ENCODE measurements at regions not wholly inside any gene's neighbourhood (a gene's known extent, or its start where the extent isn't known, plus 50 kb on each side); places are given as distances from the start of the nearest gene placed in this dataset.
"Not testable (repeated sequence)": the region's sequence is repeated elsewhere in the genome, so short reads cannot be mapped to it uniquely, and the experiment has no call there.

GRCh38 chr15:69926006-69926405 lies 171.7 kb downstream of the TLE3 start:
- H3K4me1 ChIP-seq (ENCODE audit: insufficient read depth, low read length, poor library complexity, severe bottlenecking), result no peaks in the 10 kb centered on the region
- no peaks in the 10 kb centered on the region; the same call in 1 of the 2 replicates for H3K9me3 ChIP-seq (ENCODE audit: insufficient read depth, low read depth, low read length)
- H3K9me2 ChIP-seq (replicated peaks; ENCODE audit: low read depth, low read length), result no peaks in the 10 kb centered on the region
- no peak overlapping the region for H2AFZ ChIP-seq (ENCODE audit: low read length)
- no peak for TF ChIP-seq EZH2phosphoT487 (IDR thresholded peaks at IDR 0.05; ENCODE audit: borderline replicate concordance)
- TF ChIP-seq, protein P1, sequence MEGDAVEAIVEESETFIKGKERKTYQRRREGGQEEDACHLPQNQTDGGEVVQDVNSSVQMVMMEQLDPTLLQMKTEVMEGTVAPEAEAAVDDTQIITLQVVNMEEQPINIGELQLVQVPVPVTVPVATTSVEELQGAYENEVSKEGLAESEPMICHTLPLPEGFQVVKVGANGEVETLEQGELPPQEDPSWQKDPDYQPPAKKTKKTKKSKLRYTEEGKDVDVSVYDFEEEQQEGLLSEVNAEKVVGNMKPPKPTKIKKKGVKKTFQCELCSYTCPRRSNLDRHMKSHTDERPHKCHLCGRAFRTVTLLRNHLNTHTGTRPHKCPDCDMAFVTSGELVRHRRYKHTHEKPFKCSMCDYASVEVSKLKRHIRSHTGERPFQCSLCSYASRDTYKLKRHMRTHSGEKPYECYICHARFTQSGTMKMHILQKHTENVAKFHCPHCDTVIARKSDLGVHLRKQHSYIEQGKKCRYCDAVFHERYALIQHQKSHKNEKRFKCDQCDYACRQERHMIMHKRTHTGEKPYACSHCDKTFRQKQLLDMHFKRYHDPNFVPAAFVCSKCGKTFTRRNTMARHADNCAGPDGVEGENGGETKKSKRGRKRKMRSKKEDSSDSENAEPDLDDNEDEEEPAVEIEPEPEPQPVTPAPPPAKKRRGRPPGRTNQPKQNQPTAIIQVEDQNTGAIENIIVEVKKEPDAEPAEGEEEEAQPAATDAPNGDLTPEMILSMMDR (conservative IDR thresholded peaks at IDR 0.05; ENCODE audit: low read length), result no peak
- H3K27me3 ChIP-seq (ENCODE audit: insufficient read depth, low read length, poor library complexity, severe bottlenecking), result no peaks in the 10 kb centered on the region
- no peak overlapping the region for H3K4me2 ChIP-seq (ENCODE audit: low read depth, low read length, poor library complexity, severe bottlenecking)
- H3K36me3 ChIP-seq (ENCODE audit: insufficient read depth, low read length), result no peaks in the 10 kb centered on the region
- no peak overlapping the region for H3K9ac ChIP-seq (ENCODE audit: low read depth, low read length, poor library complexity, severe bottlenecking)
- no peak overlapping the region for H3K4me3 ChIP-seq (ENCODE audit: low read length, poor library complexity, severe bottlenecking)
- H4K20me1 ChIP-seq (ENCODE audit: insufficient read depth, low read length, poor library complexity, severe bottlenecking), result no peaks in the 10 kb centered on the region
- H3F3A ChIP-seq (ENCODE audit: low read depth), result no peaks in the 10 kb centered on the region
- H3K79me2 ChIP-seq (ENCODE audit: insufficient read depth, low read length), result no peaks in the 10 kb centered on the region

DNA sequence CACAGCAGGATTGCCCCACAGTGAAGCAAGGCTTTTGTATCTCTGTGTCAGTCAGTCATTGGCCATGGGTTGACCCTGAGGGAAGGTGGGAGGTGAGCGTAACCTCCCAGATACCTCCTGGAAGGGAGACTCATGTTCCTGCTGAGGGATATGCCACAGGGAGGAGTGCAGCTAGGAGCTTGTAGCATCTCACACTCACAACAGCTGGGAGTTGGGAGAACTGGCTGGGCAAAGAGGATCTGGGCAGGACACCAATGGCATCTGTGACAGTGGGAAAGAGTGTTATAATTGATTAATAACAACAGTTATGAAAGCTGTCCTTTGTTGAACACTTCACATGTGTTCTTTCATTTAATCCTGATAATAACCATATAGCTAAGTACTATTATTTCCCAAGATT lies 171.0 kb downstream of the TLE3 start:
- Histone ChIP-seq H3K9ac (ENCODE audit: low read depth, low read length, poor library complexity, severe bottlenecking) (no peak overlapping the region), H3F3A (ENCODE audit: low read depth) (no peaks in the 10 kb centered on the region), H3K9me2 (replicated peaks; ENCODE audit: low read depth, low read length) (no peaks in the 10 kb centered on the region), H3K4me3 (ENCODE audit: low read length, poor library complexity, severe bottlenecking) (no peak overlapping the region), H4K20me1 (ENCODE audit: insufficient read depth, low read length, poor library complexity, severe bottlenecking) (no peaks in the 10 kb centered on the region), H3K4me2 (ENCODE audit: low read depth, low read length, poor library complexity, severe bottlenecking) (no peak overlapping the region), H2AFZ (ENCODE audit: low read length) (no peak overlapping the region), H3K4me1 (ENCODE audit: insufficient read depth, low read length, poor library complexity, severe bottlenecking) (no peaks in the 10 kb centered on the region), H3K36me3 (ENCODE audit: insufficient read depth, low read length) (no peaks in the 10 kb centered on the region), H3K79me2 (ENCODE audit: insufficient read depth, low read length) (no peaks in the 10 kb centered on the region), H3K9me3 (ENCODE audit: insufficient read depth, low read depth, low read length) (no peaks in the 10 kb centered on the region; the same call in 1 of the 2 replicates), H3K27me3 (ENCODE audit: insufficient read depth, low read length, poor library complexity, severe bottlenecking) (no peaks in the 10 kb centered on the region)
- TF ChIP-seq, protein P1 (conservative IDR thresholded peaks at IDR 0.05; ENCODE audit: low read length), result no peak
- no peak for TF ChIP-seq EZH2phosphoT487 (IDR thresholded peaks at IDR 0.05; ENCODE audit: borderline replicate concordance)

GRCh38 chr15:69928890-69929289 lies 168.8 kb downstream of the TLE3 start:
- H3K4me3 ChIP-seq (ENCODE audit: low read length, poor library complexity, severe bottlenecking); H3K79me2 ChIP-seq (ENCODE audit: insufficient read depth, low read length); H3K4me2 ChIP-seq (ENCODE audit: low read depth, low read length, poor library complexity, severe bottlenecking); H3K4me1 ChIP-seq (ENCODE audit: insufficient read depth, low read length, poor library complexity, severe bottlenecking); H3K27me3 ChIP-seq (ENCODE audit: insufficient read depth, low read length, poor library complexity, severe bottlenecking); H3K36me3 ChIP-seq (ENCODE audit: insufficient read depth, low read length); H3K9me3 ChIP-seq (ENCODE audit: insufficient read depth, low read depth, low read length); H3F3A ChIP-seq (ENCODE audit: low read depth); H2AFZ ChIP-seq (ENCODE audit: low read length); H3K9me2 ChIP-seq (replicated peaks; ENCODE audit: low read depth, low read length); H4K20me1 ChIP-seq (ENCODE audit: insufficient read depth, low read length, poor library complexity, severe bottlenecking); H3K9ac ChIP-seq (ENCODE audit: low read depth, low read length, poor library complexity, severe bottlenecking): not testable (repeated sequence)

GRCh38 chr15:69929905-69930630 lies 167.6 kb downstream of the TLE3 start:
- no peak for TF ChIP-seq EZH2phosphoT487 (IDR thresholded peaks at IDR 0.05; ENCODE audit: borderline replicate concordance)
- TF ChIP-seq, protein P1 (conservative IDR thresholded peaks at IDR 0.05; ENCODE audit: low read length), result no peak
- H3K4me3 ChIP-seq (ENCODE audit: low read length, poor library complexity, severe bottlenecking), result no peak overlapping the region
- H3K9ac ChIP-seq (ENCODE audit: low read depth, low read length, poor library complexity, severe bottlenecking), result no peak overlapping the region
- no peaks in the 10 kb centered on the region for H3K79me2 ChIP-seq (ENCODE audit: insufficient read depth, low read length)
- peaks cover 13% of the 10 kb centered on the region for H3K27me3 ChIP-seq (ENCODE audit: insufficient read depth, low read length, poor library complexity, severe bottlenecking)
- H4K20me1 ChIP-seq (ENCODE audit: insufficient read depth, low read length, poor library complexity, severe bottlenecking), result no peaks in the 10 kb centered on the region
- no peaks in the 10 kb centered on the region for H3K9me2 ChIP-seq (replicated peaks; ENCODE audit: low read depth, low read length)
- no peak overlapping the region for H2AFZ ChIP-seq (ENCODE audit: low read length)
- H3K36me3 ChIP-seq (ENCODE audit: insufficient read depth, low read length), result no peaks in the 10 kb centered on the region
- no peaks in the 10 kb centered on the region for H3K4me1 ChIP-seq (ENCODE audit: insufficient read depth, low read length, poor library complexity, severe bottlenecking)
- no peaks in the 10 kb centered on the region; the same call in 1 of the 2 replicates for H3K9me3 ChIP-seq (ENCODE audit: insufficient read depth, low read depth, low read length)
- no peaks in the 10 kb centered on the region for H3F3A ChIP-seq (ENCODE audit: low read depth)
- H3K4me2 ChIP-seq (ENCODE audit: low read depth, low read length, poor library complexity, severe bottlenecking), result no peak overlapping the region

Measured in Loucy (cell line).